ENCODE measurements at regions not wholly inside any gene's neighbourhood (a gene's known extent, or its start where the extent isn't known, plus 50 kb on each side); places are given as distances from the start of the nearest gene placed in this dataset.
"Not testable (repeated sequence)": the region's sequence is repeated elsewhere in the genome, so short reads cannot be mapped to it uniquely, and the experiment has no call there.

GRCh38 chr2:196298106-196298723 lies 126.8 kb upstream of the STK17B start:
- 47 to 54% (median 50%) methylated on average over 8 of the region's 8 CpGs for WGBS, 4 donors

DNA sequence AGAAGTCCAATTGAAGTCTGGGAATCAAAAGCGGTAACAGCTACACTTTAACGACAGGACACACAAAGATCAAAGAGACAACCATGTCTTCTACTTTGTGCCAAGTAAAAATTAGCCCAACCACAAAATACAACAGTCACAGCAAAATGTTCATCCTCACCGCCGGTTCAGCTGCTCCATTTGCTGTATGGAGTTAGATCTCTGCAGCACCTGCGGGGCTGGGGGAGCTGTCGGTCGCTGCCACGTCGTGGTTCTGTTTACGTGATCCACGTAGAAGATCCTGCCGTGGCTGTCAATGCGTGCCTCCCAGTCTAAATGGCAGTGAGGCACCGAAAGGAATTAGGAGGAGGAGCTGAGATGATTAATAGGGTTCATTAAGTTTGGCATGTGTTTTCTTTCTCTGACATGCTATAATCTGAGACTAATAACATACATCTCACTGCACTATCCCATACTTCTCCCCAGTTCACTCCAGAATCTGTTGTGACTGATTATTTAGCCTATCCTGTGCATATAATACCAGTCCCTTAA lies 136.5 kb upstream of the STK17B start:
- 93 to 96% (median 94%) methylated on average over 14 of the region's 14 CpGs for WGBS, 4 donors
- DNase-seq, result no peak
- Histone ChIP-seq H3K9me3 (replicated peaks in 1 of 3) (no peaks in the 10 kb centered on the region), H3K36me3 (replicated peaks in 1 of 2) (no peaks in the 10 kb centered on the region), H3K4me3 (no peak overlapping the region), H3K4me1 (replicated peaks in 1 of 2) (no peaks in the 10 kb centered on the region), H3K27ac (no peak overlapping the region), H3K27me3 (no peaks in the 10 kb centered on the region)
- no peak for TF ChIP-seq POLR2A (IDR thresholded peaks at IDR 0.05)
- TF ChIP-seq, protein P1, sequence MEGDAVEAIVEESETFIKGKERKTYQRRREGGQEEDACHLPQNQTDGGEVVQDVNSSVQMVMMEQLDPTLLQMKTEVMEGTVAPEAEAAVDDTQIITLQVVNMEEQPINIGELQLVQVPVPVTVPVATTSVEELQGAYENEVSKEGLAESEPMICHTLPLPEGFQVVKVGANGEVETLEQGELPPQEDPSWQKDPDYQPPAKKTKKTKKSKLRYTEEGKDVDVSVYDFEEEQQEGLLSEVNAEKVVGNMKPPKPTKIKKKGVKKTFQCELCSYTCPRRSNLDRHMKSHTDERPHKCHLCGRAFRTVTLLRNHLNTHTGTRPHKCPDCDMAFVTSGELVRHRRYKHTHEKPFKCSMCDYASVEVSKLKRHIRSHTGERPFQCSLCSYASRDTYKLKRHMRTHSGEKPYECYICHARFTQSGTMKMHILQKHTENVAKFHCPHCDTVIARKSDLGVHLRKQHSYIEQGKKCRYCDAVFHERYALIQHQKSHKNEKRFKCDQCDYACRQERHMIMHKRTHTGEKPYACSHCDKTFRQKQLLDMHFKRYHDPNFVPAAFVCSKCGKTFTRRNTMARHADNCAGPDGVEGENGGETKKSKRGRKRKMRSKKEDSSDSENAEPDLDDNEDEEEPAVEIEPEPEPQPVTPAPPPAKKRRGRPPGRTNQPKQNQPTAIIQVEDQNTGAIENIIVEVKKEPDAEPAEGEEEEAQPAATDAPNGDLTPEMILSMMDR (IDR thresholded peaks at IDR 0.05), result no peak
- intact Hi-C loops (cut with DNase I), result loop anchor here in 1 of 2 donors (10.0 kb wide), 1 partner anchor 147 kb away; no protein-coding TSS in a partner anchor

More at GRCh38 chr2:196298106-196298723, 126.8 kb upstream of the STK17B start:
- H3K4me3 ChIP-seq; H3K9me3 ChIP-seq (replicated peaks in 1 of 3); intact Hi-C loops (cut with DNase I); H3K27me3 ChIP-seq; H3K27ac ChIP-seq; DNase-seq; H3K36me3 ChIP-seq (replicated peaks in 1 of 2): not testable (repeated sequence)
- H3K4me1 ChIP-seq (replicated peaks in 1 of 2), result peaks cover 14 to 20% of the 10 kb centered on the region in 2 donors
- TF ChIP-seq, protein P1 (IDR thresholded peaks at IDR 0.05), result peak; percentile 19 to 74 (median 57)

DNA sequence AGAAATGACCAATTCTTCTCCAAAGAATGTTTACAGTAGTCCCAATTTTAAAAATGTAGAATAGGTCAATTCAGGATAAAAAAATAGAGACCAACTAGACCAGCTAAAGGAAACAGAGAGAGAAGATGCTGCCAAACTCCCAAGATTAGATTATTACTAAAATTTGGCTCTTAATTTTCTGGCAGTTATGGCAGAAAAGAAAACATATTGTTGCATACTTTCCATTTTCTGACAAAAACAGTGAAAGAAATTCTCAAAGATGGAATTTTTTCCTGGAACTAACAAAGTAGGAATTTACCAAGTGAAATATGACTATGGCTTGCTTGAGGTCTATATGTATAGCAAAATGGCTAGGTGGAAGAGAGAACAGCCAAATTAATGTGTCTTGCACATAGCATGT lies 138.3 kb upstream of the STK17B start:
- H3K36me3 ChIP-seq (replicated peaks in 1 of 2), result no peaks in the 10 kb centered on the region
- no peak overlapping the region for H3K4me3 ChIP-seq
- no peak for DNase-seq
- H3K27me3 ChIP-seq, result no peaks in the 10 kb centered on the region
- H3K27ac ChIP-seq, result no peak overlapping the region
- no peaks in the 10 kb centered on the region for H3K9me3 ChIP-seq (replicated peaks in 1 of 3)
- TF ChIP-seq, protein P1 (IDR thresholded peaks at IDR 0.05), result no peak
- no peak for TF ChIP-seq POLR2A (IDR thresholded peaks at IDR 0.05)
- intact Hi-C loops (cut with DNase I), result loop anchor here (10.0 kb wide), 1 partner anchor 145 kb away; no protein-coding TSS in a partner anchor
- H3K4me1 ChIP-seq (replicated peaks in 1 of 2), result no peaks in the 10 kb centered on the region

- Histone ChIP-seq H3K36me3 (replicated peaks in 1 of 2) (no peaks in the 10 kb centered on the region), H3K4me1 (replicated peaks in 1 of 2) (no peaks in the 10 kb centered on the region), H3K27me3 (no peaks in the 10 kb centered on the region), H3K9me3 (replicated peaks in 1 of 3) (no peaks in the 10 kb centered on the region), H3K27ac (no peak overlapping the region), H3K4me3 (no peak overlapping the region)
- intact Hi-C loops (cut with DNase I), result loop anchor here in 1 of 2 donors (10.0 kb wide), 1 partner anchor 141 kb away; no protein-coding TSS in a partner anchor
- TF ChIP-seq, protein P1 (IDR thresholded peaks at IDR 0.05), result no peak
- TF ChIP-seq POLR2A (IDR thresholded peaks at IDR 0.05), result no peak
- no peak for DNase-seq
- 85 to 91% (median 88%) methylated on average over 1 of the region's 1 CpG for WGBS, 4 donors
Measured at GRCh38 chr2:196314157-196314556, 142.8 kb upstream of the STK17B start.

Data from adrenal gland (tissue), 9 donors.